ENCODE measurements at regions not wholly inside any gene's neighbourhood (a gene's known extent, or its start where the extent isn't known, plus 50 kb on each side); places are given as distances from the start of the nearest gene placed in this dataset.

DNA sequence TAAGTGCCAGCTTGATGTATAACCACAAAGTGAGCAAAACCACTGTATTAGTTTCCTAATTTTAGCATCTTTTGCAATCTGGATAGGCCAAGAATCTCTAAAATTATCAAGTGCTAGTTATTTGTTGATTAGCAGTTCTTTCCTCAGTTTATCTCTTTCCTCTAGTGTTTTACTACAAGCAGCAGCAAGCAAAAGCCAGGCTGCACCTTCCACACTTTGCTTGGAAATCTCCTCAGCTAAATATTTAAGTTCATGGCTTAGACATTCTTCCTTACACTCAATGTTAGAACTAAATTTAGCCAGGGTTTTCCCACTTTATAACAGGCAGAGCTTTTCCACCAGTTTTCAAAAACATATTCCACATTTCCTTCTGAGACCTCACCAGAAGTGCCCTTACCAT lies 85.7 kb upstream of the BMPER start:
- ChIA-PET CTCF (ENCODE audit: low intra/inter-chr PET ratio, low total read pairs) (no interaction called here), POLR2A (no interaction called here)
- no TSS peak for BruUV-seq (replicated peaks)
- H3K4me2 ChIP-seq (ENCODE audit: low read depth, low read length), result no peak overlapping the region
- no peak overlapping the region for H3K9ac ChIP-seq (ENCODE audit: insufficient read depth, low read depth, low read length)
- H3K36me3 ChIP-seq (replicated peaks in 1 of 2; ENCODE audit: control insufficient read depth in 1 of 2, insufficient read depth in 2 of 2, low read length in 2 of 2), result no peaks in the 10 kb centered on the region
- no peaks in the 10 kb centered on the region for H4K20me1 ChIP-seq (ENCODE audit: insufficient read depth, low read length)
- no peak overlapping the region for H2AFZ ChIP-seq (ENCODE audit: low read length)
- intact Hi-C loops (cut with micrococcal nuclease; ENCODE audit: unreplicated experiment) (no loop called here), in situ Hi-C loops (cut with HindIII; ENCODE audit: extremely low pct_ligation_motif_present, low pct_unique_long_range_greater_than_20kb) (no loop called here)
- H3K27me3 ChIP-seq (ENCODE audit: control insufficient read depth in 1 of 2, insufficient read depth in 2 of 2, low read length in 2 of 2), result peaks cover 0 to 3% of the 10 kb centered on the region in 2 experiments; a peak in 1 of 5 replicates
- TF ChIP-seq ZNF256 (CRISPR knock-in tag; conservative IDR thresholded peaks at IDR 0.05), result 0 out of 2 replicates have a peak, but pooled peaks have one; percentile 66
- TF ChIP-seq, protein P1, sequence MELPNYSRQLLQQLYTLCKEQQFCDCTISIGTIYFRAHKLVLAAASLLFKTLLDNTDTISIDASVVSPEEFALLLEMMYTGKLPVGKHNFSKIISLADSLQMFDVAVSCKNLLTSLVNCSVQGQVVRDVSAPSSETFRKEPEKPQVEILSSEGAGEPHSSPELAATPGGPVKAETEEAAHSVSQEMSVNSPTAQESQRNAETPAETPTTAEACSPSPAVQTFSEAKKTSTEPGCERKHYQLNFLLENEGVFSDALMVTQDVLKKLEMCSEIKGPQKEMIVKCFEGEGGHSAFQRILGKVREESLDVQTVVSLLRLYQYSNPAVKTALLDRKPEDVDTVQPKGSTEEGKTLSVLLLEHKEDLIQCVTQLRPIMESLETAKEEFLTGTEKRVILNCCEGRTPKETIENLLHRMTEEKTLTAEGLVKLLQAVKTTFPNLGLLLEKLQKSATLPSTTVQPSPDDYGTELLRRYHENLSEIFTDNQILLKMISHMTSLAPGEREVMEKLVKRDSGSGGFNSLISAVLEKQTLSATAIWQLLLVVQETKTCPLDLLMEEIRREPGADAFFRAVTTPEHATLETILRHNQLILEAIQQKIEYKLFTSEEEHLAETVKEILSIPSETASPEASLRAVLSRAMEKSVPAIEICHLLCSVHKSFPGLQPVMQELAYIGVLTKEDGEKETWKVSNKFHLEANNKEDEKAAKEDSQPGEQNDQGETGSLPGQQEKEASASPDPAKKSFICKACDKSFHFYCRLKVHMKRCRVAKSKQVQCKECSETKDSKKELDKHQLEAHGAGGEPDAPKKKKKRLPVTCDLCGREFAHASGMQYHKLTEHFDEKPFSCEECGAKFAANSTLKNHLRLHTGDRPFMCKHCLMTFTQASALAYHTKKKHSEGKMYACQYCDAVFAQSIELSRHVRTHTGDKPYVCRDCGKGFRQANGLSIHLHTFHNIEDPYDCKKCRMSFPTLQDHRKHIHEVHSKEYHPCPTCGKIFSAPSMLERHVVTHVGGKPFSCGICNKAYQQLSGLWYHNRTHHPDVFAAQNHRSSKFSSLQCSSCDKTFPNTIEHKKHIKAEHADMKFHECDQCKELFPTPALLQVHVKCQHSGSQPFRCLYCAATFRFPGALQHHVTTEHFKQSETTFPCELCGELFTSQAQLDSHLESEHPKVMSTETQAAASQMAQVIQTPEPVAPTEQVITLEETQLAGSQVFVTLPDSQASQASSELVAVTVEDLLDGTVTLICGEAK (IDR thresholded peaks at IDR 0.05), result no peak
- TF ChIP-seq, protein P1 (CRISPR knock-in tag; IDR thresholded peaks at IDR 0.05), result no peak
- no peak overlapping the region for H3K4me3 ChIP-seq (replicated peaks in 1 of 3; ENCODE audit: insufficient read depth in 1 of 3, low read depth in 2 of 3, low read length in 3 of 3)
- no peak for ATAC-seq
- no peak overlapping the region for H3K27ac ChIP-seq (ENCODE audit: extremely low read length, insufficient read depth, low read length)
- H3K4me1 ChIP-seq (ENCODE audit: insufficient read depth, low read length), result no peaks in the 10 kb centered on the region
- DNase-seq (ENCODE audit: low spot score), result no peak
- no peaks in the 10 kb centered on the region for H3K79me2 ChIP-seq (ENCODE audit: insufficient read depth, low read length)
- no peaks in the 10 kb centered on the region for H3K9me3 ChIP-seq (ENCODE audit: low read length)
- FAIRE-seq, result no peak

All from HepG2 (cell line).